ENCODE measurements at regions not wholly inside any gene's neighbourhood (a gene's known extent, or its start where the extent isn't known, plus 50 kb on each side); places are given as distances from the start of the nearest gene placed in this dataset.

GRCh38 chr5:131022811-131023497 is 142.1 kb downstream of the HINT1 start:
- TF ChIP-seq, protein P1, sequence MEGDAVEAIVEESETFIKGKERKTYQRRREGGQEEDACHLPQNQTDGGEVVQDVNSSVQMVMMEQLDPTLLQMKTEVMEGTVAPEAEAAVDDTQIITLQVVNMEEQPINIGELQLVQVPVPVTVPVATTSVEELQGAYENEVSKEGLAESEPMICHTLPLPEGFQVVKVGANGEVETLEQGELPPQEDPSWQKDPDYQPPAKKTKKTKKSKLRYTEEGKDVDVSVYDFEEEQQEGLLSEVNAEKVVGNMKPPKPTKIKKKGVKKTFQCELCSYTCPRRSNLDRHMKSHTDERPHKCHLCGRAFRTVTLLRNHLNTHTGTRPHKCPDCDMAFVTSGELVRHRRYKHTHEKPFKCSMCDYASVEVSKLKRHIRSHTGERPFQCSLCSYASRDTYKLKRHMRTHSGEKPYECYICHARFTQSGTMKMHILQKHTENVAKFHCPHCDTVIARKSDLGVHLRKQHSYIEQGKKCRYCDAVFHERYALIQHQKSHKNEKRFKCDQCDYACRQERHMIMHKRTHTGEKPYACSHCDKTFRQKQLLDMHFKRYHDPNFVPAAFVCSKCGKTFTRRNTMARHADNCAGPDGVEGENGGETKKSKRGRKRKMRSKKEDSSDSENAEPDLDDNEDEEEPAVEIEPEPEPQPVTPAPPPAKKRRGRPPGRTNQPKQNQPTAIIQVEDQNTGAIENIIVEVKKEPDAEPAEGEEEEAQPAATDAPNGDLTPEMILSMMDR (IDR thresholded peaks at IDR 0.05; ENCODE audit: low read length): no peak
- TF ChIP-seq EZH2 (IDR thresholded peaks at IDR 0.05; ENCODE audit: borderline replicate concordance, low read length): no peak
